ENCODE measurements at regions not wholly inside any gene's neighbourhood (a gene's known extent, or its start where the extent isn't known, plus 50 kb on each side); places are given as distances from the start of the nearest gene placed in this dataset.
"Not testable (repeated sequence)": the region's sequence is repeated elsewhere in the genome, so short reads cannot be mapped to it uniquely, and the experiment has no call there.

- TF ChIP-seq CTCF (IDR thresholded peaks at IDR 0.05; ENCODE audit: insufficient read depth, low read depth, low read length, missing control alignments): no peak
- no peak overlapping the region for H3K4me3 ChIP-seq (ENCODE audit: low read length)
- peak; percentile 58 for DNase-seq (ENCODE audit: low read depth)
These were observed 86.4 kb downstream of the ARRDC3 start for GRCh38 chr5:91296674-91297143.

DNA sequence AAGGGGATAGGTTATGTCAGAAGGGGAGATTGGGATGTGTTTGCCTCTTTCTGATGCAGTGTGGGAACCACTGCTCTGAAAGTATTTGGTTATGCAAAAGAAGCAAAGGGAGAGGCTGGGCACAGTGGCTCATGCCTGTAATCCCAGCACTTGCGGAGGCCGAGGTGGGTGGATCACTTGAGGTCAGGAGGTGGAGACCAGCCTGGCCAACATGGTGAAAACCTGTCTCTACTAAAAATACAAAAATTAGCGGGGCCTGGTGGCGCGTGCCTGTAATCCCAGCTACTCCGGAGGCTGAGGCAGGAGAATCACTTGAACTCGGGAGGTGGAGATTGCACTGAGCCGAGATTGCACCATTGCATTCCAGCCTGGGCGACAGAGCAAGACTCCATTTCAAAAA is 87.0 kb downstream of the ARRDC3 start:
- DNase-seq (ENCODE audit: low read depth): not testable (repeated sequence)

GRCh38 chr5:91293131-91293530 is 90.0 kb downstream of the ARRDC3 start:
- DNase-seq (ENCODE audit: low read depth): no peak
- no peak for TF ChIP-seq CTCF (IDR thresholded peaks at IDR 0.05; ENCODE audit: insufficient read depth, low read depth, low read length, missing control alignments)
- H3K4me3 ChIP-seq (ENCODE audit: low read length): no peak overlapping the region

More for the DNA sequence above, 87.0 kb downstream of the ARRDC3 start:
- H3K4me3 ChIP-seq (ENCODE audit: low read length): not testable (repeated sequence)

- no peak for TF ChIP-seq CTCF (IDR thresholded peaks at IDR 0.05; ENCODE audit: insufficient read depth, low read depth, low read length, missing control alignments)
- no peak for DNase-seq (ENCODE audit: low read depth)
- H3K4me3 ChIP-seq (ENCODE audit: low read length): no peak overlapping the region
These were observed 91.2 kb downstream of the ARRDC3 start for GRCh38 chr5:91291628-91292569.

GRCh38 chr5:91288118-91288916 is 94.8 kb downstream of the ARRDC3 start:
- no peak overlapping the region for H3K4me3 ChIP-seq (ENCODE audit: low read length)
- no peak for DNase-seq (ENCODE audit: low read depth)
- no peak for TF ChIP-seq CTCF (IDR thresholded peaks at IDR 0.05; ENCODE audit: insufficient read depth, low read depth, low read length, missing control alignments)

DNA sequence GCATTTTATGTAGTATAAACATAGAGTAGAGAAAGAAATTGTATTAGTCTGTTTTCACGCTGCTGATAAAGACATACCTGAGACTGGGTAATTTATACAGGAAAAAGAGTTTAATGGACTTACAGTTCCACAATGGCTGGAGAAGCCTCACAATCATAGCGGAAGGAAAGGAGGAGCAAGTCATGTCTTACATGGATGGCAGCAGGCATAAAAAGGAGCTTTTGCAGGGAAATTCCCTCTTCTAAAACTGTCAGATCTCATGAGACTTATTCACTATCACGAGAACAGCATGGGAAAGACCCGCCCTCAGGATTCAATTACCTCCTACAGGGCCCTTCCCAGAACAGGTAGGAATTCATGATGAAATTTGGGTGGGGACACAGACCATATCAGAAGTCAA is 98.1 kb downstream of the ARRDC3 start:
- DNase-seq (ENCODE audit: low read depth); H3K4me3 ChIP-seq (ENCODE audit: low read length): not testable (repeated sequence)

DNA sequence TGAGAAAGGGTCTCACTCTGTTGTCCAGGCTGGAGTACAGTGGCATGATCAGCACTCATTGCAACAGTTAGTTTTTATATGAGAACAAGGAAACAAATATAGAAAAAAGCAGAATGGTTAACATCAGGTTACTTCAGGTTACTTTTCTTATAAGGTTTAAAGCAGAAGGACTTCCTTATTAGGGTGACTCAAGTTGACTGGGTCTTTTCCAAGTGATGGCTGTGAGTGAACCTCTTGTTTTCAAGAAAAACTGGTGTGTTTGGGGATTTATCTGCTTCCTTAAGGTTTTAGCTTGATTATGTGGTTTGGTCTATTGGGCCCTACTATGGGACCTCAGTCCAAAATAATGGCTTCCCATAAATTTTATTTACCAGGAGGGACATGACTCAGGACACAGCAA is 99.2 kb downstream of the ARRDC3 start:
- H3K4me3 ChIP-seq (ENCODE audit: low read length): no peak overlapping the region
- peak; percentile 64 for DNase-seq (ENCODE audit: low read depth)
- no peak for TF ChIP-seq CTCF (IDR thresholded peaks at IDR 0.05; ENCODE audit: insufficient read depth, low read depth, low read length, missing control alignments)
